Astrocyte of the cerebellum (primary cell): ENCODE measurements at regions not wholly inside any gene's neighbourhood (a gene's known extent, or its start where the extent isn't known, plus 50 kb on each side); places are given as distances from the start of the nearest gene placed in this dataset.

Experiments
- DNase-seq: peaks from one replicate; pipeline ENCODE4 v3.0.0-alpha.2; 2011; ENCODE audit warnings: low read depth
- H3K4me3 ChIP-seq: 2 replicates; pipeline ENCODE4 v1.5.1; 2011; ENCODE audit warnings: mild to moderate bottlenecking, low read depth, low read length, moderate library complexity
- in situ Hi-C: cut with HindIII; loops from 2 replicates; pipeline ENCODE4 v1.10.0; 2017; ENCODE audit warnings: low sequenced_read_pairs
- TF ChIP-seq, protein P1 (sequence below): IDR thresholded peaks from 2 replicates; pipeline ENCODE4 v1.5.1; 2012; ENCODE audit warnings: low read length, low read depth, moderate library complexity, mild to moderate bottlenecking; ENCODE audit errors: missing control alignments

DNA sequence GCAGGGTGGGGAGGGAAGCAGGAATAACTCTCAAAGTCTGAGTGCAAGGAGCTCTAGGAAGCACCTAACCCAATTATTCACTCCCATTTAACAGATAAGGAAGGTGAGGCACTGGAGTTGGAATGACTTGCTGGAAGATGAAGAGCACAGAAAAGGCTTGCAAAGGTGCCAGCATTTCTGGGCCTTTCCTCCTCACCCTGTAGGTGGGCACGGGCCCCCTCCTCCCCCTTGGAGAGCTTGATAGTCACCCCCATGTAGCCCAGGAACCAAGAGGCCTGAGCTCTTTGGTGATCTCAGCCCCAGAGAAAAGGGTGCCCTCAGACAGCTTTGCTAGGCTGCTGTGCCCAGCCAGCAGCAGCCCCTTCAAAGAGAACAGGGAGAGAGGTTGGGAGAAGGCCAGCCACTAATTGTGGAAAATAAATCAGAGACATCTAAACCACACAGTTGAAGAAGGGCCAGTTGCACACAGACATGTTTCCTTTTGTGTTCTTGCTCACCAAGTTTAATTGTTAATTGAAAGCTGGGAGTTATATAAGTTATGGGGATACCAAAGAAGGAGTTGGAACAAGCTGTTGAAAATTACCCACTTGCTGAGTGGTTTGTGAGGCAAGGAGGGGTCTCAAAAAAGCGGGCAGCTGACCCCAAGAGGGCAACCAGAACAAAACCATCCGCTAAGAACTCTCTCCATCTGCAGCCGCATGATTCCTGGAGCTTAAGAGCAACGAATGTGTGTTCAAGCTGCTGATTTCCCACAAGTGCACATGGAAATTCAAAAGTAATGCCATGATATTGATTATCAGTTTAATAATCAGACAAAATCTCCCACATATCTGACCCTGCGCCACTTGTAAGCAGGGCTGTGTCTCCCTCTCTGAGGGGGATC is 77.0 kb downstream of the MRPL14 start:
- in situ Hi-C loops = no loop called here
- DNase-seq = peak; percentile 69
- TF ChIP-seq, protein P1, sequence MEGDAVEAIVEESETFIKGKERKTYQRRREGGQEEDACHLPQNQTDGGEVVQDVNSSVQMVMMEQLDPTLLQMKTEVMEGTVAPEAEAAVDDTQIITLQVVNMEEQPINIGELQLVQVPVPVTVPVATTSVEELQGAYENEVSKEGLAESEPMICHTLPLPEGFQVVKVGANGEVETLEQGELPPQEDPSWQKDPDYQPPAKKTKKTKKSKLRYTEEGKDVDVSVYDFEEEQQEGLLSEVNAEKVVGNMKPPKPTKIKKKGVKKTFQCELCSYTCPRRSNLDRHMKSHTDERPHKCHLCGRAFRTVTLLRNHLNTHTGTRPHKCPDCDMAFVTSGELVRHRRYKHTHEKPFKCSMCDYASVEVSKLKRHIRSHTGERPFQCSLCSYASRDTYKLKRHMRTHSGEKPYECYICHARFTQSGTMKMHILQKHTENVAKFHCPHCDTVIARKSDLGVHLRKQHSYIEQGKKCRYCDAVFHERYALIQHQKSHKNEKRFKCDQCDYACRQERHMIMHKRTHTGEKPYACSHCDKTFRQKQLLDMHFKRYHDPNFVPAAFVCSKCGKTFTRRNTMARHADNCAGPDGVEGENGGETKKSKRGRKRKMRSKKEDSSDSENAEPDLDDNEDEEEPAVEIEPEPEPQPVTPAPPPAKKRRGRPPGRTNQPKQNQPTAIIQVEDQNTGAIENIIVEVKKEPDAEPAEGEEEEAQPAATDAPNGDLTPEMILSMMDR = no peak

DNA sequence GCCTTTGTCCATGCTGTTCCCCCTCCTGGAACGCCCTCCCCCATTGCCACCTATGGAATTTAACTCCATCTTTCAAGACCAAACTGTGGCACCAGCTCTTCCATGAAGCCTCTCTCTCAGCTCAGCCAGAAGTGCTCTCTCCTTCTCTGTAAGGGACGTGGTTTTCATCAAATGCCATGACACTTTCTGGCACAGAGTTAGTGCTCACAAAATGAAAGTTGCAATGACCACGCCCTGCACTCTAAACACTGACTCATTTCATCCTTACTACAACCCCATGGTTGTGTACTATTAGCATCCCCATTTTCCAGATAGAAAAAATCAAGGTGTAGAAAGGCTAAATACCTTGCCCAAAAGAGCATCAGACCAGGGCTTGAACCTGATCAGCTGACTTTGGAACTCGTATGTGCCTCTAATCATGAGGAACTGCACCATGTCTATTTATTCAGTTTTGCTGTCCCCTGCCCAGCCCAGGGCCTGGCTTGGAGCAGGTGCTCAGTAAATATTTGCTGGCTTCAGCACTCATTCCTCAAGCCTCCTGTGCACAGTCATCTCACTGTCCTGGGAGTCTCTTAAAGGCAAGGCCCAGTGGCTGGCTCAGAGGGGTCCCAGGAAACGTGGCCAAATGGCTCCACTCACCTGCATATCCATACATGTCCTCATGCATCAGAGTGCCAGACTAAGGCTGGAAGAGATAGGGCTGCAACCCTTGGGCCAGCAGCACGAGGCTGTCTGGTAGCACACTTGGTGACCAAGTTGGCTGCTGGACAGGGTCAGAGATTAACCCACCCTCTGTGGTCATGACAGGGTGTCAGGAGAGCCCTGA is 77.9 kb downstream of the MRPL14 start:
- TF ChIP-seq, protein P1 = no peak
- DNase-seq = no peak
- no peak overlapping the region for H3K4me3 ChIP-seq
- in situ Hi-C loops = no loop called here

More for the DNA sequence above, 77.0 kb downstream of the MRPL14 start:
- H3K4me3 ChIP-seq = no peak overlapping the region

GRCh38 chr6:44048277-44048676 is 79.0 kb downstream of the MRPL14 start:
- TF ChIP-seq, protein P1 = no peak
- no peak for DNase-seq
- in situ Hi-C loops = no loop called here
- no peak overlapping the region for H3K4me3 ChIP-seq

GRCh38 chr6:44047801-44048200 is 79.5 kb downstream of the MRPL14 start:
- H3K4me3 ChIP-seq = no peak overlapping the region
- DNase-seq = no peak
- TF ChIP-seq, protein P1 = no peak
- in situ Hi-C loops = no loop called here

- no peak overlapping the region for H3K4me3 ChIP-seq
These were observed 80.1 kb downstream of the MRPL14 start for GRCh38 chr6:44047179-44047546.

DNA sequence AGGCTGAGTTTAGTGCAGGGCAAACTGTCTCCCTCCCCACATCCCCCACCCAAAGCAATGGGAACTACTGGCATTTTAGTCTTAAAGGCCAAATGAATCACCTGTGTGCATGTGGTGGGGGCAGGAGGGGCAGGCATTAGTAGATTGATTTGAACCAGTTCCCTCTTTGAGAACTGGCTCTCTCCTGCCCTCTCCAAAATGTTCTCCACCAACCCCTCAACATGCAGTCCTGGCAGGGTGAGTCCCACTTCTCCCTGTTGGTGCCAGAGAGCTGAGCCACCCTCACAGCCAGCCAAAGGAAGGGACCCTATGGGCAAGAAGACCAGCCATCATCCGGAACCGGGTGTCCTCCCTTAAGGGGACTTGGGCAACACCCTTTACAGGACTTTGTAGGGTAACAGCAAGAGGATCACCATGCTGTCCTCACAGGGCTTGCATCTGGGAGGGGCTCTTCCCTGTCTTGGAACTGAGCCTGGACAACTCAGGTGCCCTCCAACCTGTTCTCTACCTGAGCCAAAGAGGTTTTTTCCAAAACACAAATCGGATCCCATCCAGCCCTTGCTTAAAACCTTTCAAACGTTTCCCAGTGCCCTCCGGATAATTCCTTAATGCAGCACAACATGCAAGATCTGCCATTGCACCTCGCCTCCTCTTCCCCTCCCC is 80.6 kb downstream of the MRPL14 start:
- H3K4me3 ChIP-seq = no peak overlapping the region
- DNase-seq = no peak
- TF ChIP-seq, protein P1 = no peak
- in situ Hi-C loops = no loop called here

More at GRCh38 chr6:44047179-44047546, 80.1 kb downstream of the MRPL14 start:
- in situ Hi-C loops = no loop called here
- DNase-seq = no peak
- TF ChIP-seq, protein P1 = no peak
